ENCODE measurements at regions not wholly inside any gene's neighbourhood (a gene's known extent, or its start where the extent isn't known, plus 50 kb on each side); places are given as distances from the start of the nearest gene placed in this dataset.

GRCh38 chr3:20405231-20405630, 219.2 kb upstream of the SGO1 start:
- Histone ChIP-seq H3K4me2 (ENCODE audit: low read depth, low read length, poor library complexity, severe bottlenecking) (no peak overlapping the region), H3K9me3 (ENCODE audit: insufficient read depth, low read depth, low read length) (no peaks in the 10 kb centered on the region), H3K27me3 (ENCODE audit: insufficient read depth, low read length, poor library complexity, severe bottlenecking) (no peaks in the 10 kb centered on the region), H3K79me2 (ENCODE audit: insufficient read depth, low read length) (no peaks in the 10 kb centered on the region), H4K20me1 (ENCODE audit: insufficient read depth, low read length, poor library complexity, severe bottlenecking) (no peaks in the 10 kb centered on the region), H3K4me3 (ENCODE audit: low read length, poor library complexity, severe bottlenecking) (no peak overlapping the region), H2AFZ (ENCODE audit: low read length) (no peak overlapping the region), H3K9ac (ENCODE audit: low read depth, low read length, poor library complexity, severe bottlenecking) (no peak overlapping the region), H3K4me1 (ENCODE audit: insufficient read depth, low read length, poor library complexity, severe bottlenecking) (no peaks in the 10 kb centered on the region), H3K36me3 (ENCODE audit: insufficient read depth, low read length) (no peaks in the 10 kb centered on the region), H3F3A (ENCODE audit: low read depth) (no peaks in the 10 kb centered on the region), H3K9me2 (replicated peaks; ENCODE audit: low read depth, low read length) (no peaks in the 10 kb centered on the region)
- TF ChIP-seq CTCF (conservative IDR thresholded peaks at IDR 0.05; ENCODE audit: low read length), result no peak
- TF ChIP-seq EZH2phosphoT487 (IDR thresholded peaks at IDR 0.05; ENCODE audit: borderline replicate concordance), result no peak

- H3K36me3 ChIP-seq (ENCODE audit: insufficient read depth, low read length), result no peaks in the 10 kb centered on the region
- H4K20me1 ChIP-seq (ENCODE audit: insufficient read depth, low read length, poor library complexity, severe bottlenecking), result no peaks in the 10 kb centered on the region
- no peak overlapping the region for H3K4me3 ChIP-seq (ENCODE audit: low read length, poor library complexity, severe bottlenecking)
- no peaks in the 10 kb centered on the region for H3K27me3 ChIP-seq (ENCODE audit: insufficient read depth, low read length, poor library complexity, severe bottlenecking)
- H2AFZ ChIP-seq (ENCODE audit: low read length), result no peak overlapping the region
- H3K9me2 ChIP-seq (replicated peaks; ENCODE audit: low read depth, low read length), result no peaks in the 10 kb centered on the region
- no peaks in the 10 kb centered on the region for H3K4me1 ChIP-seq (ENCODE audit: insufficient read depth, low read length, poor library complexity, severe bottlenecking)
- no peaks in the 10 kb centered on the region for H3K9me3 ChIP-seq (ENCODE audit: insufficient read depth, low read depth, low read length)
- no peak overlapping the region for H3K4me2 ChIP-seq (ENCODE audit: low read depth, low read length, poor library complexity, severe bottlenecking)
- no peak overlapping the region for H3K9ac ChIP-seq (ENCODE audit: low read depth, low read length, poor library complexity, severe bottlenecking)
- no peaks in the 10 kb centered on the region for H3K79me2 ChIP-seq (ENCODE audit: insufficient read depth, low read length)
- no peak for TF ChIP-seq CTCF (conservative IDR thresholded peaks at IDR 0.05; ENCODE audit: low read length)
- TF ChIP-seq EZH2phosphoT487 (IDR thresholded peaks at IDR 0.05; ENCODE audit: borderline replicate concordance), result no peak
- H3F3A ChIP-seq (ENCODE audit: low read depth), result no peaks in the 10 kb centered on the region
These were observed 218.7 kb upstream of the SGO1 start for GRCh38 chr3:20404741-20405100.

- Histone ChIP-seq H3K79me2 (ENCODE audit: insufficient read depth, low read length) (no peaks in the 10 kb centered on the region), H2AFZ (ENCODE audit: low read length) (no peak overlapping the region), H3K9me2 (replicated peaks; ENCODE audit: low read depth, low read length) (no peaks in the 10 kb centered on the region), H3K9ac (ENCODE audit: low read depth, low read length, poor library complexity, severe bottlenecking) (no peak overlapping the region), H3K36me3 (ENCODE audit: insufficient read depth, low read length) (no peaks in the 10 kb centered on the region), H3F3A (ENCODE audit: low read depth) (no peaks in the 10 kb centered on the region), H3K27me3 (ENCODE audit: insufficient read depth, low read length, poor library complexity, severe bottlenecking) (no peaks in the 10 kb centered on the region), H4K20me1 (ENCODE audit: insufficient read depth, low read length, poor library complexity, severe bottlenecking) (no peaks in the 10 kb centered on the region), H3K4me3 (ENCODE audit: low read length, poor library complexity, severe bottlenecking) (no peak overlapping the region), H3K4me2 (ENCODE audit: low read depth, low read length, poor library complexity, severe bottlenecking) (no peak overlapping the region), H3K4me1 (ENCODE audit: insufficient read depth, low read length, poor library complexity, severe bottlenecking) (no peaks in the 10 kb centered on the region), H3K9me3 (ENCODE audit: insufficient read depth, low read depth, low read length) (no peaks in the 10 kb centered on the region)
- TF ChIP-seq EZH2phosphoT487 (IDR thresholded peaks at IDR 0.05; ENCODE audit: borderline replicate concordance) (no peak), CTCF (conservative IDR thresholded peaks at IDR 0.05; ENCODE audit: low read length) (no peak)
These were observed 218.2 kb upstream of the SGO1 start for GRCh38 chr3:20403986-20404740.

All from Loucy (cell line).